ENCODE measurements at regions not wholly inside any gene's neighbourhood (a gene's known extent, or its start where the extent isn't known, plus 50 kb on each side); places are given as distances from the start of the nearest gene placed in this dataset.

DNA sequence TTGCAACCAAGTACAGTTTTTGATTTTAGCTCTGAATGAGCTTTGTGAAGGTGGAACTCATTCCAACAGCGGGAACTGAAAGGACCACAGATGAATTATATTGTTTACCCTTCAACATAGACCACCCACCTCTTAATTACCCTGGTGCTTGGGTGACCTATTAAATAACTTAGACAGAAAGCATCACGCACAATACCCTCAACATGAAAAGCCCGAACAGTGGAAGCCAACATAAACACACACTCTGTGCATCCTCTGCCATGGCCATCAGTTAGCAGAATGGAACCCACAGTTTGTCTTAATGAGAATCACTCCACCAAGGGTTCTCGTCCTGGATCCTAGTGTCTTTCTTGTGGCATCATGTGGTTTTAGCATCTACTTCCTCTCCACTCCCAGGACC is 60.5 kb downstream of the FOXF2 start:
- TF ChIP-seq, protein P1, sequence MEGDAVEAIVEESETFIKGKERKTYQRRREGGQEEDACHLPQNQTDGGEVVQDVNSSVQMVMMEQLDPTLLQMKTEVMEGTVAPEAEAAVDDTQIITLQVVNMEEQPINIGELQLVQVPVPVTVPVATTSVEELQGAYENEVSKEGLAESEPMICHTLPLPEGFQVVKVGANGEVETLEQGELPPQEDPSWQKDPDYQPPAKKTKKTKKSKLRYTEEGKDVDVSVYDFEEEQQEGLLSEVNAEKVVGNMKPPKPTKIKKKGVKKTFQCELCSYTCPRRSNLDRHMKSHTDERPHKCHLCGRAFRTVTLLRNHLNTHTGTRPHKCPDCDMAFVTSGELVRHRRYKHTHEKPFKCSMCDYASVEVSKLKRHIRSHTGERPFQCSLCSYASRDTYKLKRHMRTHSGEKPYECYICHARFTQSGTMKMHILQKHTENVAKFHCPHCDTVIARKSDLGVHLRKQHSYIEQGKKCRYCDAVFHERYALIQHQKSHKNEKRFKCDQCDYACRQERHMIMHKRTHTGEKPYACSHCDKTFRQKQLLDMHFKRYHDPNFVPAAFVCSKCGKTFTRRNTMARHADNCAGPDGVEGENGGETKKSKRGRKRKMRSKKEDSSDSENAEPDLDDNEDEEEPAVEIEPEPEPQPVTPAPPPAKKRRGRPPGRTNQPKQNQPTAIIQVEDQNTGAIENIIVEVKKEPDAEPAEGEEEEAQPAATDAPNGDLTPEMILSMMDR (IDR thresholded peaks at IDR 0.05) = no peak
- no peak for TF ChIP-seq EZH2 (IDR thresholded peaks at IDR 0.05; ENCODE audit: borderline replicate concordance, insufficient read depth, low read depth, low read length, poor library complexity, severe bottlenecking)
